Stimulated activated CD8-positive, alpha-beta memory T cell treated with anti-CD3 and anti-CD28 coated beads, Interleukin-4, amount 100 ng/mL, for 4 hours (primary cell): ENCODE measurements at regions not wholly inside any gene's neighbourhood (a gene's known extent, or its start where the extent isn't known, plus 50 kb on each side); places are given as distances from the start of the nearest gene placed in this dataset.
"Not testable (repeated sequence)": the region's sequence is repeated elsewhere in the genome, so short reads cannot be mapped to it uniquely, and the experiment has no call there.

Experiments used
- DNase-seq, 2 donors: peaks; one replicate each; pipeline ENCODE4 v3.0.0-alpha.2; 2020; ENCODE audit warnings: low read depth in 2 of 2, low spot score in 1 of 2

GRCh38 chr5:152688561-152689249, 283.6 kb upstream of the NMUR2 start:
- no peak for DNase-seq

- DNase-seq = no peak
Observed at GRCh38 chr5:152689250-152689711, 284.2 kb upstream of the NMUR2 start.

- no peak for DNase-seq
Observed at GRCh38 chr5:152694231-152694630, 289.2 kb upstream of the NMUR2 start.

GRCh38 chr5:152701305-152701949, 296.3 kb upstream of the NMUR2 start:
- DNase-seq = no peak

- DNase-seq = no peak
Observed at GRCh38 chr5:152704286-152704685, 299.2 kb upstream of the NMUR2 start.

GRCh38 chr5:152711801-152712388, 306.8 kb upstream of the NMUR2 start:
- no peak for DNase-seq

GRCh38 chr5:152717393-152717792, 312.3 kb upstream of the NMUR2 start:
- no peak for DNase-seq

GRCh38 chr5:152723482-152723881, 318.4 kb upstream of the NMUR2 start:
- DNase-seq = no peak

- DNase-seq = no peak
Observed at GRCh38 chr5:152730176-152730575, 325.1 kb upstream of the NMUR2 start.

- no peak for DNase-seq
Observed at GRCh38 chr5:152736906-152737305, 331.8 kb upstream of the NMUR2 start.

GRCh38 chr5:152739916-152740315, 334.8 kb upstream of the NMUR2 start:
- DNase-seq = no peak

GRCh38 chr5:152741126-152741525, 336.0 kb upstream of the NMUR2 start:
- not testable (repeated sequence) for DNase-seq

GRCh38 chr5:152787709-152788217, 382.7 kb upstream of the NMUR2 start:
- DNase-seq = not testable (repeated sequence)

- no peak for DNase-seq
Observed at GRCh38 chr5:152801886-152802285, 396.8 kb upstream of the NMUR2 start.

GRCh38 chr5:152804179-152804578, 399.1 kb upstream of the NMUR2 start:
- no peak for DNase-seq

GRCh38 chr5:152811988-152812387, 406.9 kb upstream of the NMUR2 start:
- DNase-seq = no peak

GRCh38 chr5:152813526-152813925, 408.4 kb upstream of the NMUR2 start:
- no peak for DNase-seq

GRCh38 chr5:152819891-152820290, 414.8 kb upstream of the NMUR2 start:
- DNase-seq = no peak

- no peak for DNase-seq
Observed at GRCh38 chr5:152824316-152824715, 419.2 kb upstream of the NMUR2 start.

- DNase-seq = no peak
Observed at GRCh38 chr5:152838241-152838786, 433.2 kb upstream of the NMUR2 start.

GRCh38 chr5:152844713-152845112, 439.6 kb upstream of the NMUR2 start:
- no peak for DNase-seq

- DNase-seq = no peak
Observed at GRCh38 chr5:152853361-152853760, 448.3 kb upstream of the NMUR2 start.
